ENCODE measurements at regions not wholly inside any gene's neighbourhood (a gene's known extent, or its start where the extent isn't known, plus 50 kb on each side); places are given as distances from the start of the nearest gene placed in this dataset.

DNA sequence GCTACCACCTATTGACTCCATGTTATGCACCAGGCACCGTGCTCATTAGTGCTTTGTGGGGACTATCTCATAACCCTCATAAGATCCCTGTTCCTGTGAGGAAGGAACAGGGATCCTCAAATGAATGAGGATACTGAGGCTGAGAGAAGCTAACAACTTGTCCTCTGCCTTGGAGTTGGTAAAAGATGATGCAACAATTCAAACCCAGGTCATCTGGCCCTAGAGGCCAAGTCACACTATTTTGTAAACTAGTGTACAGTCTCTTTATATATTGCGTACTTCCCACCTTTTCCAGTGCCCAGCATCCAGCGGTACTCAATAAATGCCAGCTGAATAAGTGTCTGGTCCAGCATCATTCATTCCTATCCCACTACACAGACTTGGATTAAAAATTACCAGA lies 92.6 kb downstream of the RCN1 start:
- ChIA-PET CTCF (ENCODE audit: low intra/inter-chr PET ratio) (no interaction called here), POLR2A (no interaction called here)
- Histone ChIP-seq H3K27me3 (ENCODE audit: control insufficient read depth in 2 of 2, insufficient read depth in 2 of 2, low read length in 2 of 2) (peaks cover 0 to 12% of the 10 kb centered on the region in 2 experiments; a peak in 2 of 5 replicates), H3K27ac (ENCODE audit: extremely low read depth, low read depth, low read length) (no peak overlapping the region), H3K79me2 (ENCODE audit: control insufficient read depth, insufficient read depth, low read length) (no peaks in the 10 kb centered on the region), H2AFZ (ENCODE audit: low read depth, low read length) (no peak overlapping the region), H3K9ac (ENCODE audit: insufficient read depth in 1 of 2, low read depth in 2 of 2, low read length in 2 of 2) (no peak overlapping the region), H3K9me3 (replicated peaks; ENCODE audit: control insufficient read depth, insufficient read depth, low read depth, low read length) (no peaks in the 10 kb centered on the region), H3K4me2 (ENCODE audit: insufficient read depth, low read length) (no peak overlapping the region), H3K9me1 (ENCODE audit: control insufficient read depth, insufficient read depth, low read length) (peaks cover 4% of the 10 kb centered on the region), H3K4me3 (no peak overlapping the region), H3K36me3 (ENCODE audit: control insufficient read depth, insufficient read depth, low read length) (no peaks in the 10 kb centered on the region), H3K4me1 (replicated peaks in 1 of 2; ENCODE audit: control insufficient read depth in 2 of 2, insufficient read depth in 2 of 2, low read length in 2 of 2) (no peaks in the 10 kb centered on the region), H4K20me1 (replicated peaks; ENCODE audit: control insufficient read depth, insufficient read depth, low read length) (no peaks in the 10 kb centered on the region)
- WGBS (ENCODE audit: insufficient coverage, low coverage, missing lambda C conversion rate) = 0% methylated on average over 3 of the region's 3 CpGs
- intact Hi-C loops (cut with micrococcal nuclease) = no loop called here
- ATAC-seq (no peak), DNase-seq (ENCODE audit: extremely low read depth in 1 of 4, low spot score in 3 of 4) (no peak), FAIRE-seq (no peak)
- in situ Hi-C loops (cut with MboI) = no loop called here
- no TSS peak for BruUV-seq (replicated peaks)
- 0 out of 2 replicates have a peak, but pooled peaks have one; percentile 9 for TF ChIP-seq CEBPB (tag; IDR thresholded peaks at IDR 0.05)
- no peak for TF ChIP-seq ZNF75A (CRISPR knock-in tag; IDR thresholded peaks at IDR 0.05)
- peak; percentile 65; the same call in 1 of the 2 replicates for TF ChIP-seq ATF4 (CRISPR knock-in tag; IDR thresholded peaks at IDR 0.05)
- TF ChIP-seq MTA2 (IDR thresholded peaks at IDR 0.05; ENCODE audit: low read depth) = no peak
- TF ChIP-seq JUN (IDR thresholded peaks at IDR 0.05; ENCODE audit: borderline replicate concordance, low read depth, low read length) = no peak
- no peak for TF ChIP-seq JUN (CRISPR knock-in tag; IDR thresholded peaks at IDR 0.05; ENCODE audit: borderline replicate concordance)
- TF ChIP-seq CEBPG (CRISPR knock-in tag; IDR thresholded peaks at IDR 0.05) = no peak
- TF ChIP-seq CEBPG (tag; conservative IDR thresholded peaks at IDR 0.05 in 1 of 2, IDR thresholded peaks at IDR 0.05 in 1 of 2) = peak; percentile 50 to 51; a peak in 2 of 4 replicates
- TF ChIP-seq, protein P1, sequence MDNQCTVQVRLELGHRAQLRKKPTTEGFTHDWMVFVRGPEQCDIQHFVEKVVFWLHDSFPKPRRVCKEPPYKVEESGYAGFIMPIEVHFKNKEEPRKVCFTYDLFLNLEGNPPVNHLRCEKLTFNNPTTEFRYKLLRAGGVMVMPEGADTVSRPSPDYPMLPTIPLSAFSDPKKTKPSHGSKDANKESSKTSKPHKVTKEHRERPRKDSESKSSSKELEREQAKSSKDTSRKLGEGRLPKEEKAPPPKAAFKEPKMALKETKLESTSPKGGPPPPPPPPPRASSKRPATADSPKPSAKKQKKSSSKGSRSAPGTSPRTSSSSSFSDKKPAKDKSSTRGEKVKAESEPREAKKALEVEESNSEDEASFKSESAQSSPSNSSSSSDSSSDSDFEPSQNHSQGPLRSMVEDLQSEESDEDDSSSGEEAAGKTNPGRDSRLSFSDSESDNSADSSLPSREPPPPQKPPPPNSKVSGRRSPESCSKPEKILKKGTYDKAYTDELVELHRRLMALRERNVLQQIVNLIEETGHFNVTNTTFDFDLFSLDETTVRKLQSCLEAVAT (IDR thresholded peaks at IDR 0.05) = no peak
- TF ChIP-seq ATF3 (IDR thresholded peaks at IDR 0.05) = peak; percentile 52; the same call in 1 of the 2 replicates
- TF ChIP-seq ATF3 (CRISPR knock-in tag; conservative IDR thresholded peaks at IDR 0.05) = no peak
- peak; percentile 34; the same call in 1 of the 2 replicates for TF ChIP-seq ZSCAN32 (CRISPR knock-in tag; IDR thresholded peaks at IDR 0.05)

Measured in K562 (cell line).